ENCODE measurements at regions not wholly inside any gene's neighbourhood (a gene's known extent, or its start where the extent isn't known, plus 50 kb on each side); places are given as distances from the start of the nearest gene placed in this dataset.

DNA sequence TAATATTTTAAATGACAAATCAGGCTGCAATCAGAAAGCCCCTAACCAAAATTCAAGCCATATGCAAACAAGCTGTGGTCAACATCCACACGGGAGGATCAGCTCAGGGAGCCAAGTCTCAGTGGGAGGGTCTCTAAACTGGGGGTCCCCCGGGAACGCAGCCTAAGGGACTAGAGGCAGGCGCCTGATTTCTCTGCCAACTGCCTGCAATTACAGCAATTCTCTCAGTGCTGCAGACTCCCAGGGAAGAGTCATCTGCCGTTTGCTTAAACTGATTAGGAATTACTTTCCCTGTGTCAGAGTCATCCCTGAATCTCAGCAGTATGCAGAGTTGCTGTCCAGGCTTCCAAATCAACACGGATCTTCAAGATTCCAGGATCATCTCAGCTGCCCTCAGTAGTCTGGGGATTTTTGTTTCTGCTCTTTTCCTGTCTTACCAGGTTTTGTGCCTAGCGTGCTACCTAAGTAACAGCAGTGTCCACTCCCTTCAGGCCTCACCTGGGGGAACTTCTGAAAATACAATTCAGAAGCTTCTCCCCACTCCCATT lies 247.8 kb downstream of the RRAGC start:
- DNase-seq (no peak), ATAC-seq (no peak)
- TF ChIP-seq, protein P1, sequence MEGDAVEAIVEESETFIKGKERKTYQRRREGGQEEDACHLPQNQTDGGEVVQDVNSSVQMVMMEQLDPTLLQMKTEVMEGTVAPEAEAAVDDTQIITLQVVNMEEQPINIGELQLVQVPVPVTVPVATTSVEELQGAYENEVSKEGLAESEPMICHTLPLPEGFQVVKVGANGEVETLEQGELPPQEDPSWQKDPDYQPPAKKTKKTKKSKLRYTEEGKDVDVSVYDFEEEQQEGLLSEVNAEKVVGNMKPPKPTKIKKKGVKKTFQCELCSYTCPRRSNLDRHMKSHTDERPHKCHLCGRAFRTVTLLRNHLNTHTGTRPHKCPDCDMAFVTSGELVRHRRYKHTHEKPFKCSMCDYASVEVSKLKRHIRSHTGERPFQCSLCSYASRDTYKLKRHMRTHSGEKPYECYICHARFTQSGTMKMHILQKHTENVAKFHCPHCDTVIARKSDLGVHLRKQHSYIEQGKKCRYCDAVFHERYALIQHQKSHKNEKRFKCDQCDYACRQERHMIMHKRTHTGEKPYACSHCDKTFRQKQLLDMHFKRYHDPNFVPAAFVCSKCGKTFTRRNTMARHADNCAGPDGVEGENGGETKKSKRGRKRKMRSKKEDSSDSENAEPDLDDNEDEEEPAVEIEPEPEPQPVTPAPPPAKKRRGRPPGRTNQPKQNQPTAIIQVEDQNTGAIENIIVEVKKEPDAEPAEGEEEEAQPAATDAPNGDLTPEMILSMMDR (IDR thresholded peaks at IDR 0.05), result no peak
- no peaks in the 10 kb centered on the region for H3K36me3 ChIP-seq (ENCODE audit: insufficient read depth in 1 of 2, low read depth in 1 of 2)
- H3K4me3 ChIP-seq, result no peak overlapping the region
- intact Hi-C loops (cut with DNase I), result no loop called here
- 41 to 43% (median 43%) methylated on average over 7 of the region's 7 CpGs for WGBS, 3 donors
- H3K27ac ChIP-seq, result no peak overlapping the region
- no peaks in the 10 kb centered on the region for H3K4me1 ChIP-seq
- no peaks in the 10 kb centered on the region for H3K9me3 ChIP-seq
- H3K27me3 ChIP-seq (ENCODE audit: insufficient read depth in 3 of 3, low read length in 2 of 3), result peaks cover 0 to 7% (median 0%) of the 10 kb centered on the region in 3 donors

DNA sequence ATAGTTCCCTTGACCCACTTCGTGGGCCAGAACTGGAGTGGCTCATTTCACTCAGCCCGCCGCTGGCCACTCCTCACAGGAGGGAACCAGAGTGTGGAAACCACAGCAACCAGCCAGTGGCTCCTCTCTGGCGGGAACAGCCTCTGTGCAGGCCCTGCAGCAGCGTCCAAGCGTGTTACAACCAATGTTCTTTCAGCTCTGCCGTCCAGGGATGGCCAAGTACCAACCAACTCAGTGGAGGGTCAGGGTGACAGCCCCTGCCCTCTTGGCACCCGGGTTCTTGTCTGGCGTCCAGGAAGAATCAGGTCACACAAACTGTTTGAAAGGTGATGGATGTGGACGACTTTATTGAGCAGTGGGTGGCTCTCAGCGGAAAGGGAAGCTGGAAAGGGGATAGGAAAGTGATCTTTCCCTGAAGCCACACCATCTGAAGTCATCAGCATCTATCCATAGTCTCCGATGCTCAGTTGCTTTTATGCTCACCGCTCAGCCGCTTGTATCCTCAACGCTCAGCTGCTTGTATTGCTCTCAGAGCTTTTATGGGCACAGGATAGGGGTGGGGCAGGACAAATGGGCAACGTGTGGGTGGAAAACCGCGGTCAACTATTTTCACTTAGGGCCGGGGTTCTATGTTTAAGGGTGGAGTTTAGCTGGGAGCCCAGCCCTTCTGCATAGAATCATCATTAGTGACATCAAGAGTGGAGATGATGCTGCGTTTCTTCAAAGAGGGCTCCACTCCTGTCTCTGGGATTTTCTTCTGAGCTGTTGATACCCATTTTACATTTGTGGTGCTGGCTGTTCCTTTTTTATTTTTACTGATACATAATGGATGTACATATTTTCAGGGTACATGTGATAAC lies 250.2 kb downstream of the RRAGC start:
- TF ChIP-seq, protein P1 (IDR thresholded peaks at IDR 0.05), result no peak
- DNase-seq (no peak), ATAC-seq (no peak)
- no peaks in the 10 kb centered on the region for H3K9me3 ChIP-seq
- intact Hi-C loops (cut with DNase I), result no loop called here
- no peak overlapping the region for H3K4me3 ChIP-seq
- peaks cover 0 to 14% (median 0%) of the 10 kb centered on the region in 3 donors for H3K27me3 ChIP-seq (ENCODE audit: insufficient read depth in 3 of 3, low read length in 2 of 3)
- 82 to 83% (median 83%) methylated on average over 20 of the region's 20 CpGs for WGBS, 3 donors
- no peaks in the 10 kb centered on the region for H3K4me1 ChIP-seq
- no peak overlapping the region for H3K27ac ChIP-seq
- H3K36me3 ChIP-seq (ENCODE audit: insufficient read depth in 1 of 2, low read depth in 1 of 2), result no peaks in the 10 kb centered on the region

DNA sequence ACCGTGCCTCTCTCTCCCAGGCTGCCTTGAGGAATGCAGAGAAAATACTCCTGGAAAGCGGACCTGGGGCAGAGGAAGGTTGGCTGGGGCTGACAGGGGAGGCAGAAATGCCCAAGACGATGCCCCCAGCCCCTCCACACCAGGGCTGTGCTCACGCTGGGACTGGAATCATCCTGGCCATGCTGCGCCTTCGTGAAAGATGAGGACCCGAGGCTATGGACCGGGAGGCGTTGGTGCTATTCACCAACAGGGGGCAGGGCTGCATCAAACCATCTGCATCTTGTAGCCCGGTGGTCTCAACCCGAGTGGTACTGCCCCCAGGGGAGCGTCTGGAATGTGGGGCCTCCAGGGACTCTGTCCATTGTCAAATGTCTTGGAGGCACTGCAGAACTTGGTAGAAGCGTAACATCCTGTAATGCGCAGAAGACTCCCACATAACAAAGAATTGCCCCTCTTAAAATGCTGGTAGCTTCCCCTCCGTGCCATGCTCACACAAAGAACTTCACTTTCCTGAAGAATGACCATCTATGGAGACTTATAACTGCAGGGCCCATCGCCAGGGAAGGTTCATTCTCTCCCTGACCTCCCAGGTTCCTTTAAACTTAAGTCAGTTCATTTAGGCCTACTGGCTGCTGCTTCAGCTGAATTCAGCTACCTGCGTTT lies 251.2 kb downstream of the RRAGC start:
- peaks cover 0 to 14% (median 0%) of the 10 kb centered on the region in 3 donors for H3K27me3 ChIP-seq (ENCODE audit: insufficient read depth in 3 of 3, low read length in 2 of 3)
- WGBS, 3 donors, result 42 to 43% (median 42%) methylated on average over 17 of the region's 17 CpGs
- TF ChIP-seq, protein P1 (IDR thresholded peaks at IDR 0.05), result no peak
- intact Hi-C loops (cut with DNase I), result no loop called here
- H3K4me1 ChIP-seq, result no peaks in the 10 kb centered on the region
- H3K9me3 ChIP-seq, result no peaks in the 10 kb centered on the region
- no peak overlapping the region for H3K4me3 ChIP-seq
- DNase-seq (no peak), ATAC-seq (no peak)
- no peaks in the 10 kb centered on the region for H3K36me3 ChIP-seq (ENCODE audit: insufficient read depth in 1 of 2, low read depth in 1 of 2)
- H3K27ac ChIP-seq, result no peak overlapping the region

DNA sequence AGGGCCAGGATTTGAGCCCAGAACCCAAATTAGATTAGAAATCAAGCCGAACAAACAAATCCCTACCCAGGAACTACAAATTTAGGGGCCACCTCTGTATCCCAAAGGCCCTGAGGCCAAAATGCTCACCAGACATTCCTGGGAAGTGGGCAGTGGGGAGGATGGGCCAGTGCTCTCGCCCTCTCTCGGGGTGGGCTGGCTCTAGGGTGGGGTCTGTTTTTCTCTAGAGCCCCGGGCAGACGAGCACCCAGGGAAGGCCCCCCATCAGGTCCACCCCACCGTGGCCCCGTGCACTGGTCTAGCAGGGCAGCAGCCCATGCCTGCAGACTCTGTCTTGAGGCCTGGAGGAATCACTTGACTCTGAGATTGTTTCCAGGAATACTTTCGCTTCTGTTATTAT lies 252.0 kb downstream of the RRAGC start:
- TF ChIP-seq, protein P1 (IDR thresholded peaks at IDR 0.05), result no peak
- WGBS, 3 donors, result 77 to 82% (median 82%) methylated on average over 8 of the region's 8 CpGs
- DNase-seq (no peak), ATAC-seq (no peak)
- Histone ChIP-seq H3K36me3 (ENCODE audit: insufficient read depth in 1 of 2, low read depth in 1 of 2) (no peaks in the 10 kb centered on the region), H3K4me1 (no peaks in the 10 kb centered on the region), H3K27me3 (ENCODE audit: insufficient read depth in 3 of 3, low read length in 2 of 3) (peaks cover 0 to 10% (median 0%) of the 10 kb centered on the region in 3 donors), H3K9me3 (no peaks in the 10 kb centered on the region), H3K27ac (no peak overlapping the region), H3K4me3 (no peak overlapping the region)
- intact Hi-C loops (cut with DNase I), result no loop called here

Data from psoas muscle (tissue), 7 donors.